GM19372 (cell line): ENCODE measurements at regions not wholly inside any gene's neighbourhood (a gene's known extent, or its start where the extent isn't known, plus 50 kb on each side); places are given as distances from the start of the nearest gene placed in this dataset.

Experiments
- ATAC-seq: cut with Tn5 transposase; IDR thresholded peaks from one replicate; pipeline ENCODE4 v1.9.1; 2021; ENCODE audit warnings: mild to moderate bottlenecking, low read depth, moderate library complexity; ENCODE audit not compliant: unreplicated experiment

DNA sequence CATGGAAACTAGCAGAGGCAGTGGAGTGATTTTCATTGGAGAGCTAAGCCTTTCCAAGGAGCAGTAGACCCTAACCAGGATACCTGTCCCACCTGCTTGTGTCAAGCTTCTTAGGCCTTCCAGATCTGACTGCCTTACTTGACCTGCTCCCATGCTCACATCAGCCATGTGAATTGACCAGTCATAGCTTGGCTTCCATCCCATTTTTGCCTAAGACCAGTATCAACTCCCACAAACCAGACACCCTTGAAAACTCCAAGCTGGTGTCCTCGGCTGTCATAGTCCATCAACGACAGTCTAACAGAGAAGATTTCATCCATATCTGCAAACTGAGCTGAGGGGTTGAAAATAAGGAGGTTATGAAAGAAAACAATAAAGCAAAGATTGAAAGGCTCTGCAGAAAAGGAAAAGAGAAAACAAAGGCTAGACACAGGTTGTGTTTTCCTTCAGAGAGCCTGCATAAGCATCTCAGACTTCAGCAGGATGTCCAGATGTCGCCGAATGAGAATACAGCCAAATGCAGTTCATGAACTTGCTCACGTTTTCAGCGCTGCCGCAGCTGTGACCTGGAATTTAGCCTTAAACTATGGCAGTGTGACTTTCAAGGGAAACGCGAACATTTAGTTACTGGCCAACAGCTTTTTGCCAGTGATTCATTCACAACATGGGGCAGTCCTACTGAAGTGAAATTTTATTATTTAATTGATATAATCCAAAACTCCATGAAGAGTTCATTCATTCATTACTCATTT lies 868.1 kb upstream of the ID2 start:
- no peak for ATAC-seq

DNA sequence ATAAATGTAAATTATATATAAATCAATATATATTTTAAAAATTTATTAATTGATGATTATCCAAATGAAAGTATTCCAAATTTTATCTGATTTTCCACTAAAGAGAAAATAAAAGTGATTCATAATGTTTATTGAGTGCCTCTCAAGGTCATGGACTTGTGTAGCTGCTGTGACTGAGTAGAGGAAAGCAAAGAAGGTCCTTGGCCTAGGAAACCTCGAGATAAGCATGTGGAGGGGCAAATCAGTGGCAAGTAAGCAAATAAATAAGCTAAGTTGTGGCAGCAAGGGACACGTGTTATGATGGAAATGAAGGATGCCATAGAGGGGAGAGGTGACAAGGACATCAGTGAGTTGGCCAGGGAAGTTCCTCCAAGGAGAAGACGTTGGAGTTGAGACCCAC lies 866.1 kb upstream of the ID2 start:
- ATAC-seq, result no peak

DNA sequence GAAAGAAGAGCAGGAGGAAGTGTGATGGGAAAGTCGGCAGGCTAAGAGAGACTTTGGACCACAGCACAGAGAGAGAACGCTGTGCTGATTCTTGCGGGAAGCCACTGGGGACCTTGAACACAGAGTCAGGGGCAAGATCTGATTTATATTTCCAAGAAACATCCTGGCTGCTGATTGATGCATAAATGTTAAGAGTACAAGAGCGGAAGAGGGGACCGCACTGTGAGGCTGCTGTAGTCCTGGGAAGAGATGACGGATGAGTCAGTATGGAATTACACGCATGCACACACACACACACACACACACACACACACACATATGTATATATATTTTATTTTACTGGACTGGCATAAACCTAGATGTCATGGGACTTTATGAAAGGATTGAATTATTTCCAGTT lies 865.6 kb upstream of the ID2 start:
- no peak for ATAC-seq

DNA sequence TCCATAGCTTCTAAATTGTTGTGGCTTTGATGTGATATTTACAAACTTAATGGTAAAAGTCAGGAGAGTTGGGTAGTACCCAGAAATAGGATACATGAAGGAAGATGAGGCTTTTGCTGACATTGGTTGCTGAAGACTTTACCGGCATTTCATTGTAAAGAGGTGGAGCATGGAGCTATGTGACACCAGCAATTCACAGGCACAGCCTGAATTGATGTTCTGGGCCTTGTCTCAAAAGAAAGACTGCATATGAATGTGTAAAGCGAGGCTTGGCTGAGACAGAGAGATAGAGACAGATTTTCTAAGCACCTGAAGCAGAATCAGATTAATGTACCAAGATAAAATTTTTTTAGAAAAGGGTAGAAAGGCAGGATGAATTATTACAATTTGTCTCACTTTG lies 864.9 kb upstream of the ID2 start:
- ATAC-seq, result no peak

DNA sequence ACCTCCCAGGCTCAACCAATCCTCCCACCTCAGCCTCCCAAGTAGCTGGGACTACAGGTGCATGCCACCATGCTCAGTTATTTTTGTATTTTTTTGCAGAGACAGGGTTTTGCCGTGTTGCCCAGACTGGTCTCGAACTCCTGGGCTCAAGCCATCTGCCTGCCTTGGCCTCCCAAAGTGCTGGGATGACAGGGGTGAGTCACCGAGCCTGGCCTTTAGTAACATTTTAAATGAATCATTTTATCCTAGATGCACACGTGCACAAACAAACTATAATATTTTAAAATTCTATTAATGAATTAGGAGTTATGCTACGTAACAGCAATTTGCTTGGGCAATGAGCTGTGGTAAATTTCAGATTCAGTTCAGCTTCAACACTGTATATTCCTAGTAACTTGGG lies 862.5 kb upstream of the ID2 start:
- ATAC-seq, result no peak

DNA sequence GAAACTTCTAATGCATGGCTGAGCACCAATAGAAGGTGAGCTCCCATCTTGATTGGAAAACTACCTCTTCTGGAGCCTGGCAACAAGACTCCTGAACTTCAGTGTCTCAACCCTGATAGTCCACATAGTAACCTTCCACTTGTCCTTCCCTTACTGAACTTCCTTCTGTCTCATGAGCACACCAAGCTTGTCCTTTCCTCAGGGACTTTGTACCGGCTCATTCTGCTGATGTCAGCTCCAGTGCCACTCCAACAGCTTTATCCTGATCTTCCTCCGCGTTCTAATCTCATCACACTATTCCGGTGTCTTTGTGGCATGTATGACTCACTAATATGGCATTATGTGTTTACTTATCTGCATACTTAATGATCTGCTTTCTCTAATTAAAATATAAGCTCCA lies 862.0 kb upstream of the ID2 start:
- no peak for ATAC-seq

DNA sequence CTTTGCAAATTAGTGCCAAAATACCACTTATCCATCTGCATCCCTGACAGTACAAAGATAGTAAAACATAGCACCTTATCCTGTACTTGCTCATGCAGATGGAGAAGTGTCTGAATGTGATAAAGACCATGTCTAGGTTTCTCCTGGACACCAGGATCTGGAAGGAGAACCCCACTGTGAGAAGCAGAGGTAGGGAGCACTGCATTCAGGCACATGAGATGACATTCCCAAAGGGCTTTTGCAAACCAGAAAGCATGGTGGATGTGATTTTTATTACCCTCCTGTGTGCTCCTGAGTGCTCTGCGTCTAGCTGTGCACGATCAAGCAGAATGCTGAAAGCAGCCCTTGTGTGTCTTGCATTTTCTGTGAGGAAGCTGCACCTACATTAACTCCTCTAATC lies 857.6 kb upstream of the ID2 start:
- no peak for ATAC-seq

DNA sequence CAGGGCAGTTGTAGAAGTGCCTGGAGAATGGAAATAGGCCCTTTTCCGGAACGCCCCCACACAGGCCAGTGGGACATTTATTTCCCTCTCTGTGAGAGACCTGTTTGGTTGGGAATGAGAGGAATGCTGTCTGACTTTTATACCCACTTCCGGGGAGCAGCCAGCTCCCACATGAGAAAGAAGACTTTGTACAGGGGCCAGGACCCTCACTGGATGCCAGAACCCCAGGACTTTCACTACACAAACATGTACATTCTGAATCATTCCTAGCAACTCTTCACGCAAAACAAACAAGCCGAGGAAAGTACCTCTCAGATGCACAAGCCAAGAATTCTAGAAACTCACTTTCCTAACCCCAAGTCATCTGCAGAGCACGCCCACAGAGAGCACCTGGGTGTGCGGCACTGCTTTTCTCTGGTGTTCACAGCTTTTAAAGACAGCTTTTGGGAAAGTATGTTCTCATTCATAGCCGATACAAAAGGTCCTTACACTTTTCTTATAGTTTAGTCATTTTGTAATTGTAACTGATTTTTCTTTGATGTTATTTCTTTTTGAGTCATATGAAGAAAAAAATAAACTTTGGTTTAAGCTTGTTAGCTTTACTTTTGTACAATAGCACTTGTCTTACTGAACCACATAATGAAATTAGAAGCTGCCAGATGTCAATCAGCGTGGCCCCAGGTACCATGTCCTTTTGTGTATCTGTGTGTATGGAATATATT lies 856.1 kb upstream of the ID2 start:
- peak; percentile 82 for ATAC-seq

DNA sequence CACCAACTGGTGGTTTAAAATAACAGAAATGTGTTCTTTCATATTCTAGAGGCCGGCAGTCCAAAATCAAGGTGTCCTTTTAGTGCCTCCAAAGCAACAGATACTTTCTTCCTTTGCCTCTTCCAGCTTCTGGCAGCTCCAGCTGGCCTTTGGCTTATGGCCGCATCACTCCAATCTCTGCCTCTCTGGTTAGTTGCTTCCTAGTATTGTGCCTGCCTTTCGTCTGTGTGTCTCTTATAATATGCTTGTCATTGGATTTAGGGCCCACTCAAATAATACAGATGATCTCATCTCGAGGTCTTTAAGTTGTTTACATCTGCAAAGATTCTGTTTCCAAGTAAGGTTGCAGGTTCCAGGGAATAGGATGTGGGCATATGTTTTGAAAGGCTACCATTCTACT lies 855.2 kb upstream of the ID2 start:
- no peak for ATAC-seq

DNA sequence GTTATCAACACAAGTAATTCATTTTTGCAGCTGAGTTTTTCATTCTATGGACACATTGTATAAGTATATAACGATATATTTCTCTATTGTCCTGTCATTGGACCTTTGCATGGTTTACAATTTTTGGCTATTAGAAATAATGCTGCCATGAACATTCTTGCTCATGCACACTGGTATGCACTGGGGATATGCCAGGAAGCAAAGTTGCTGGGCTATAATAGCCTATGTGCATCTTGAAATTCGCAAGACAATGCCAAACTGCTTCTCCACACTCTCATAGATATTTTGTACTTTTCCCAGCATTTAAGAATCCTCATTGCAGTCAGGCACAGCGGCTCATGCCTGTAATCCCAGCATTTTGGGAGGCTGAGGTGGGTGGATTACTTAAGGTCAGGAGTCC lies 852.6 kb upstream of the ID2 start:
- no peak for ATAC-seq

DNA sequence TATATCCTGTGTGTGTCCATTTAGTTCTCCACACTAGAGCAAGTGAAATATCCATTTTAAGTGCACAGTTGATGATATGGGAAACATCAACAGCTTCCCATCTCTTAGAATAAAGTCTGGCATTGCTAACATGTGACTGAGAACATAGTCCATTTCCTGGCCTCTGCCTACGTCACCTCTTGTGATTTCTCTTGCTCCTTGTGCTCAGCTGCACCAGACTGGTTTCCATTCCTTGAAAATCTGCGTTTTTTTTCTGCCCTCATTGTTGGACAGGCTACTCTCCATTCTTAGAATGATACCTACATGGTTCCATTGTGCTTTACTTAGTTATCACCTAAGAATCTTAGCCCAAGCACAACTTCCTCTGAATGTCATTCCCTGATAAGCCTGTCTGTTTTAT lies 851.2 kb upstream of the ID2 start:
- no peak for ATAC-seq

DNA sequence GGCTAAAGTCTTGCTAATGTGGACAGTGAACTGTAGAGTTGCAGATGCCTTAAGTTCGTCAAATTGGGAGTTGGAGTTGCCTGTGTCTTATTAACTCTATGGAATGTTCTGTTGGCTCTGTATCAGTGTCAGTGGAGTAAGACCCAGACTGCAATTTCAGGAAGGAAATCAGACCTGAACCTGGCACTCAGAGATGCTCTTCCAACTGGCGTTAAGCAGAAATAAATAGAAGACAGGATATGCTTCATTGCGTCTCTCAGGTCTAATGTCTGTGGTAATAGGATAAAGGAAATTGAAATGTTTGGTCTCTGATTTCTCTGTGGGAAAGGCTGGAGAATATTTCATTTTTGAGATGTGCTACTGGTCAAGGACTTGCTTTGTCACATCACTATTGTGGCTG lies 846.7 kb upstream of the ID2 start:
- ATAC-seq, result no peak

DNA sequence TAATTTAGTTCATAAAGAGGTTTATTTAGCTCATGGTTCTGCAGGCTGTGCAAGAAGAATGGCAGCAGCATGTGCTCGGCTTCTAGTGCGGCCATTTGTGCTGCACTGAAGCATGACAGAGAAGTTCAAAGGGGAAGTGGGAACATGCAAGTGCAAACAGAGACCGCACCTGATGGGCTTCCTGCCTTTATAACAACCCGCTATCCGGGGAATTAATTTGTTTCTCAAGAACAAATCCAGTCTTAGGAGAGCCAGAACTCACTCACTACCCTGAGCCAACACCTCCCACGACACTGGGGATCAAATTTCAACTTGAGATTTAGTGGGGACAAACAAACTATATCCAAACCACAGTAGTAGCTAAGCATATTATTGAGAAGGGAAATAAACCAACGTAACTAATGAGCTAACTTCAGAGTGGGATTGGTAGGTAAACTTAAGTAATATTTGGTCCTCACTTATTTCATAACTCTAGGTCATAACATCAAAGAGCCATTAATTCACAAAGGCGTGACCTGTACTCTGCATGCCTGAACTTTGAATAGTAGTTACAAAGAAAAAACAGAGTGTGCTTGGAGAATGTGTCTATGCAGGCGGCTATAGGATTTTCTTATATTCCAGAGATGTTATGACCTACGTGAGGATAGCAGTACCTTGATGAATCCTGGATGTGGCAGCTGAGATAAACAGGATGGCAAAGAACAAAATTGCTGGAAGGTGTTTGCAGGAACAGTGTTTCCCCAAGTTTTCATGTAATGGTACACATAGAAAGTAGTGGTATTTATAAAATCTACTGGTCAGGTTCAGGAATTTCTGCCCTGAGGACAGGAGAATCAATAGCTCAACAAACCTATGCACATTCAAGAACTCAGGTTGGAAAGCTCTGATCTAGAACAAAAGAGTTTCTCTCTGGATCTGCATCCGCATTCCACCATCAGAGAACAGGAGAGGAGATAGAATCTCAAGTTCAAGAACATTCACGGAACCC lies 845.9 kb upstream of the ID2 start:
- peak; percentile 95 for ATAC-seq

DNA sequence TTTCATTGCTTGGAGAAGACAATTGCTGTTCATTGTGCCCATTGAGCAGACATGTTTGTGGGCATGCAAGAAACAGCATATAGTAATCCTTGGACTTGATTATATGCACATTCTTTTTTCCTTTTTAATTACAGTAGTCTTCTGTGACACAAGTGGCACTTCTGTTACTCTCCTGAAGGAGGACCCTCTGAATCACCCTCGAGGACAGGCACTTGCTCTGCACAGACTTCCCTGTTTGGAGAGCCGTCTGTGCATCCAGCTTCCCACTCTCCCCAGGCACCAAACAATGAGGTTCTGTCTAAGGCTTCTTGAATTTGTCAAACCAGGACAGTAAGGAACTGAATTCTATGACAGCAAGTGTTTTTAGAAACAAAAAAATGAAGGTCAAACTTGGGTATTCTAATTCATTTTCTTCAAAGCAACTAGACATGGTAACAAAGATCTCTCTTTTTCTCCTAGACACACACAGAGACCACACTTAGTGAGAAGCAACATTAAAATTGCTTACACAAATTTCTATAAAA lies 844.6 kb upstream of the ID2 start:
- ATAC-seq, result no peak

DNA sequence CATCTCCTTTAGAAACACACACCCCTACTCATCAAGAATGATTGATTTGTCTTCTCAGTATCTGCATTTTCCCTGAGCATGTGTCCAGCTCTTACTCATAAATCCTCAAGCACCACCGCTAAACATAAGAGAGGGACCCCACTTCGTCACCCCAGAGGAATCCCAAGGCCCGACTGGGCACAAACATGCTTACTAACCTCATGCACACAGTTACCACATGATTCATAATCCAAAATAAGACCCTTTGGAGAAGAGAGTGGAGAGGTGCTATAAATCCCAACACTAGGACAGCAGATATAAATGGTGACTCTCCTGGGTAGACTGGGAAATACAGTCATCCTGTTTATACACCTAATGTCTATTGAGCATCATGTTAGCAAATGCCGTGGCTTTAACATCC lies 843.2 kb upstream of the ID2 start:
- ATAC-seq, result no peak

DNA sequence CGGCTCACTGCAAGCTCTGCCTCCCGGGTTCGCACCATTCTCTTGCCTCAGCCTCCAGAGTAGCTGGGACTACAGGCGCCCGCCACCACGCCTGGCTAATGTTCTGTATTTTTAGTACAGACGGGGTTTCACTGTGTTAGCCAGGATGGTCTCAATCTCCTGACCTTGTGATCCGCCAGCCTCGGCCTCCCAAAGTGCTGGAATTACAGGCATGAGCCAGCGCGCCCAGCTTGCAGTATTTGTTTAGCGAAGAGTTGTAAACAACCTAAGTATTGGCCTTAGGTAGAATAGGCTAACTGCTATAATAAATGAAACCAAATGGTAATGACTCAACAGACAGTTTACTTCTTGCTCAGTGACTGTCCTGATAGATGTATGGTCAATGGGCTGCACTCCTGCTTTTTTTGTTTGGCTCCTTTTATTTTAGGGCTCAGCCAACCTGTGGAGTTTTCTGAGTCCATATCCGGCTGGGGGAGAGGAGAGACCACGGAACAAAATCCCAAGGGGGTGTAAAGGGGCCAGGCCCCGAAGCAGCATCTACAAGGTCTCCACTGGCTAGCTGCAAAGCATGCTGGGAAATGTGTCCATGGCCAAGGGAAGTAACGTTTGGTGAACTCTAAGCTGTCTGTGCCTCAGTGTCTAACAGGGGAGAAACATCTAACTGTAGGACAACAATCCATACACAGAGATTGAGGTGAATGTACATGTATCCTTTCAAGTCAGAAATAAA lies 841.0 kb upstream of the ID2 start:
- ATAC-seq, result no peak

DNA sequence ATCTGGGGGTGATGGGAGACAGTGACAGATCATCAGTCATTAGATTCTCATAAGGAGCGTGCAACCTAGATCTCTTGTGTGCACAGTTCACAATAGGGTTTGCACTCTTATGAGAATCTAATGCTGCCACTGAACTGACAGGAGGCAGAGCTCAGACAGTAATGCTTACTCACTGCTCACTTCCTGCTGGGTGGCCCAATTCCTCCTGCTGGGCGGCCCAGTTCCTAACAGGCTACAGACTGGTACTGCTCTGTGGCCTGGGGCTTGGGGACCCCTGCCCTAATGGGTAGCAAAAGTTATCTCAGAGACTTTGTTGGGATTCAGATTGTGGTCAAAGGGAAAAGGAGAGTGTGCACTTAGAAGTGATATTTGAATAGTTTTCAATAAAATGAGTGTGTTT lies 840.1 kb upstream of the ID2 start:
- ATAC-seq, result no peak

DNA sequence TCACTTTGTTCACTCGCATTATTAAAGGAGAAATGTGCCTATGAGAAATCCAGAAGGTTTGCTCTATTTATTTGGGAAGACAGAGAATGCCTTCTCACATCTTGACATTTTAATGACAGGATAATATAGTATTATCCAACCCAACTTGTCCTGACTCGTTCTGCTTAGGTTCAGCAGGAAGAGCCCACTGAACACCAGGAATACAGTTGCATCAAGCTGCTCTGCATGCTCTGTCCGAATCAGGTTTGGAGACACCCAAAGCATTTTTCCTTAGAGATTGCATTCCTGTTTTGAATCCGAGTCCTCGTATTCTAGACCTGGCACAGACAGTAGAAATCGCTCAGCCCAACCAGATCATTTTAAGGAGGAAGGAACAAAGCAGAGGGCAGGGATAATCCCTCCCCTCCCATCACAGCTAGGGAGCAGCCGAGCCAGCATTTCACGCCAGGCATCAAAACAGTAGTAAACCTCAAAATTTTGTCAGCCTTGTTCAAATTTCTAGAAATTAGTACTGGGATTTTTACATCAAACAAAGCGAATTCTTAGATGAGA lies 837.4 kb upstream of the ID2 start:
- no peak for ATAC-seq

DNA sequence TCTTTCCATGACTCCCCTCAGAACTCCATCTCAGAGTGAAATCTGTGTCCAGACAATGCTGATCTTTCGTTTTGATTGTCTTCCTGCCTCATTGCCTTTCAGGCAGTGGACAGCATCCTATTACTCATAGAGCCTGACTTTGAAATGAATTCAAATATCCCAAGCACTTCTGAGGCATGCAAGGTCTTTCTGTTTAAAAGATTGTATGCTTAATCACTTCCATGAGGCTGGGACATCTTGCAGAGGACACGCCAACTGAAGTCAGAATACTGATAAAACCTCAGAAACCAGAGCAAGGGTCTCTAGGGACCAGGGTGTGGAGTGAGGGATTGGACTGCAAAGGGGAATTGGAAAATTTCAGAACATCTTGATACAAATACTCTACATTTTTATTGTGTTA lies 836.5 kb upstream of the ID2 start:
- ATAC-seq, result no peak

DNA sequence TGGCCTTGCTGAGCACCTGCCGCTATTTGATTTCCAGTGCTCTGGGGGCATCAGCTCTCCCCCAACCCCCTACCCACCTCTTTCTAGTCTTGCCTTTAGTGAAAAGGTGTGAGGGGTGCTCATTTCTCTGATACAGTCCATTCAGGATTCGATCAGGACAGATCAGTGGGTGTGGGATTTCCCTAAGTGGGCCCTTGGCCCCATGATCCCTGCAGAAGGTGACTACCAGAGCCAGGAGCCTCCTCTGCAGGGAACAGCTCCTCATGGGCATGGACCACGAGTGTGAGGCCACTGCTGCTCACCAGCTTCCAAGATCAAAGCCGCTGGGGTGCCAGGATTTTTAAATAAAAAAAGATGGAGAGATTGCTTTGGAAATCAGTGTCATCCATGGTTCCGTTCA lies 835.2 kb upstream of the ID2 start:
- no peak for ATAC-seq
